ENCODE measurements at regions not wholly inside any gene's neighbourhood (a gene's known extent, or its start where the extent isn't known, plus 50 kb on each side); places are given as distances from the start of the nearest gene placed in this dataset.

GRCh38 chr22:47375621-47376321 lies 613.3 kb downstream of the TBC1D22A start:
- no peak for DNase-seq

GRCh38 chr22:47374901-47375575 lies 612.6 kb downstream of the TBC1D22A start:
- DNase-seq: no peak

GRCh38 chr22:47374273-47374771 lies 611.9 kb downstream of the TBC1D22A start:
- DNase-seq: no peak

- no peak for DNase-seq
Measured at GRCh38 chr22:47373648-47374272, 611.3 kb downstream of the TBC1D22A start.

GRCh38 chr22:47372596-47373385 lies 610.3 kb downstream of the TBC1D22A start:
- DNase-seq: no peak

- no peak for DNase-seq
Measured at GRCh38 chr22:47372111-47372581, 609.7 kb downstream of the TBC1D22A start.

- no peak for DNase-seq
Measured at GRCh38 chr22:47371263-47372090, 609.0 kb downstream of the TBC1D22A start.

- no peak for DNase-seq
Measured at GRCh38 chr22:47370448-47371262, 608.2 kb downstream of the TBC1D22A start.

- DNase-seq: no peak
Measured at GRCh38 chr22:47369431-47370015, 607.1 kb downstream of the TBC1D22A start.

- DNase-seq: no peak
Measured at GRCh38 chr22:47369020-47369419, 606.6 kb downstream of the TBC1D22A start.

- no peak for DNase-seq
Measured at GRCh38 chr22:47367993-47368945, 605.8 kb downstream of the TBC1D22A start.

- no peak for DNase-seq
Measured at GRCh38 chr22:47367107-47367690, 604.7 kb downstream of the TBC1D22A start.

- DNase-seq: no peak
Measured at GRCh38 chr22:47366026-47366767, 603.7 kb downstream of the TBC1D22A start.

GRCh38 chr22:47361247-47361646 lies 598.8 kb downstream of the TBC1D22A start:
- no peak for DNase-seq

GRCh38 chr22:47357493-47357892 lies 595.0 kb downstream of the TBC1D22A start:
- no peak for DNase-seq

GRCh38 chr22:47357086-47357485 lies 594.6 kb downstream of the TBC1D22A start:
- DNase-seq: no peak

GRCh38 chr22:47356511-47357011 lies 594.1 kb downstream of the TBC1D22A start:
- DNase-seq: no peak

Measured in amniotic stem cell (primary cell).